HG03432 (cell line): ENCODE measurements at regions not wholly inside any gene's neighbourhood (a gene's known extent, or its start where the extent isn't known, plus 50 kb on each side); places are given as distances from the start of the nearest gene placed in this dataset.
A peak's percentile ranks its signal among the peaks of the same experiment; 100 is the strongest.

Experiments
- ATAC-seq: cut with Tn5 transposase; IDR thresholded peaks from one replicate; pipeline ENCODE4 v1.9.1; 2021; ENCODE audit warnings: mild to moderate bottlenecking, moderate library complexity; ENCODE audit not compliant: unreplicated experiment

- no peak for ATAC-seq
Measured at GRCh38 chr1:199660071-199660470, 367.4 kb upstream of the NR5A2 start.

- ATAC-seq: no peak
Measured at GRCh38 chr1:199665371-199665770, 362.1 kb upstream of the NR5A2 start.

GRCh38 chr1:199667089-199667488, 360.4 kb upstream of the NR5A2 start:
- ATAC-seq: no peak

GRCh38 chr1:199669916-199670315, 357.6 kb upstream of the NR5A2 start:
- no peak for ATAC-seq

GRCh38 chr1:199671684-199672083, 355.8 kb upstream of the NR5A2 start:
- ATAC-seq: no peak

GRCh38 chr1:199675937-199676336, 351.6 kb upstream of the NR5A2 start:
- ATAC-seq: no peak

- no peak for ATAC-seq
Measured at GRCh38 chr1:199678771-199679170, 348.7 kb upstream of the NR5A2 start.

GRCh38 chr1:199682081-199682480, 345.4 kb upstream of the NR5A2 start:
- no peak for ATAC-seq

- ATAC-seq: peak; percentile 96
Measured at GRCh38 chr1:199684686-199685273, 342.7 kb upstream of the NR5A2 start.

- no peak for ATAC-seq
Measured at GRCh38 chr1:199685369-199685768, 342.1 kb upstream of the NR5A2 start.

GRCh38 chr1:199687321-199687720, 340.2 kb upstream of the NR5A2 start:
- ATAC-seq: no peak

GRCh38 chr1:199688133-199688676, 339.3 kb upstream of the NR5A2 start:
- no peak for ATAC-seq

GRCh38 chr1:199688774-199689173, 338.7 kb upstream of the NR5A2 start:
- ATAC-seq: no peak

GRCh38 chr1:199690496-199690895, 337.0 kb upstream of the NR5A2 start:
- no peak for ATAC-seq

- no peak for ATAC-seq
Measured at GRCh38 chr1:199691540-199691939, 336.0 kb upstream of the NR5A2 start.

GRCh38 chr1:199693724-199694123, 333.8 kb upstream of the NR5A2 start:
- ATAC-seq: no peak

GRCh38 chr1:199696225-199696624, 331.3 kb upstream of the NR5A2 start:
- no peak for ATAC-seq

GRCh38 chr1:199698222-199698621, 329.3 kb upstream of the NR5A2 start:
- no peak for ATAC-seq

- ATAC-seq: no peak
Measured at GRCh38 chr1:199700551-199700950, 327.0 kb upstream of the NR5A2 start.

- ATAC-seq: no peak
Measured at GRCh38 chr1:199701726-199702125, 325.8 kb upstream of the NR5A2 start.

GRCh38 chr1:199704231-199704630, 323.3 kb upstream of the NR5A2 start:
- ATAC-seq: no peak

- no peak for ATAC-seq
Measured at GRCh38 chr1:199705825-199706224, 321.7 kb upstream of the NR5A2 start.
